Body of pancreas (tissue), 4 donors: ENCODE measurements at regions not wholly inside any gene's neighbourhood (a gene's known extent, or its start where the extent isn't known, plus 50 kb on each side); places are given as distances from the start of the nearest gene placed in this dataset.

Experiments
- CTCF ChIP-seq, 7 experiments: fragments of 450-650 bp in 4 of 7; fragments of 200-600 bp in 3 of 7; sonication (generic) in 3 of 7; IDR thresholded peaks; one replicate each; pipeline ENCODE4 v1.5.1; 2016 to 2019; ENCODE audit warnings: antibody characterized with exemption in 7 of 7
- POLR2A ChIP-seq, 3 donors: fragments of 450-650 bp; IDR thresholded peaks; one replicate each; pipeline ENCODE4 v1.6.1; 2016; ENCODE audit warnings: antibody characterized with exemption in 3 of 3, mild to moderate bottlenecking in 2 of 3

GRCh38 chr14:104425171-104425681, 154.3 kb upstream of the C14orf180 start:
- TF ChIP-seq CTCF (IDR thresholded peaks at IDR 0.05) (no peak), POLR2A (IDR thresholded peaks at IDR 0.05) (no peak)
